Endodermal cell (in vitro differentiated cells): ENCODE measurements at regions not wholly inside any gene's neighbourhood (a gene's known extent, or its start where the extent isn't known, plus 50 kb on each side); places are given as distances from the start of the nearest gene placed in this dataset.

Experiments
- DNase-seq: peaks from one replicate; pipeline ENCODE4 v3.0.0-alpha.2; 2017
- H3K27ac ChIP-seq: 2 replicates; pipeline ENCODE4 v1.5.1; 2013; ENCODE audit warnings: mild to moderate bottlenecking, low read depth, low read length, moderate library complexity
- H3K27me3 ChIP-seq: 2 replicates; pipeline ENCODE4 v1.6.1; 2013; ENCODE audit warnings: mild to moderate bottlenecking, low read length, moderate library complexity; ENCODE audit not compliant: insufficient read depth, control insufficient read depth, poor library complexity, severe bottlenecking
- H3K36me3 ChIP-seq: 2 replicates; pipeline ENCODE4 v1.7.0; 2013; ENCODE audit warnings: mild to moderate bottlenecking, low read length, moderate library complexity; ENCODE audit not compliant: control insufficient read depth, insufficient read depth
- H3K4me1 ChIP-seq: one replicate; pipeline ENCODE4 v1.7.0; 2013; ENCODE audit warnings: low read length; ENCODE audit not compliant: control insufficient read depth, insufficient read depth
- H3K4me3 ChIP-seq: 2 replicates; pipeline ENCODE4 v1.5.1; 2013; ENCODE audit warnings: mild to moderate bottlenecking, low read length, moderate library complexity
- H3K9ac ChIP-seq: 2 replicates; pipeline ENCODE4 v1.6.1; 2013; ENCODE audit warnings: mild to moderate bottlenecking, low read length, moderate library complexity; ENCODE audit not compliant: poor library complexity, severe bottlenecking; ENCODE audit errors: extremely low read depth
- H3K9me3 ChIP-seq: 2 replicates; pipeline ENCODE4 v1.6.1; 2013; ENCODE audit warnings: mild to moderate bottlenecking, low read length, moderate library complexity; ENCODE audit not compliant: control insufficient read depth
- H3K27ac Mint-ChIP-seq: 2 replicates; pipeline ENCODE4 v1.8.0; 2020; ENCODE audit warnings: mixed read lengths
- H3K27me3 Mint-ChIP-seq: 2 replicates; pipeline ENCODE4 v1.8.0; 2021; ENCODE audit warnings: mild to moderate bottlenecking, mixed read lengths; ENCODE audit not compliant: insufficient read depth
- H3K36me3 Mint-ChIP-seq: 2 replicates; pipeline ENCODE4 v1.8.0; 2020; ENCODE audit warnings: low read depth, mixed read lengths
- H3K4me1 Mint-ChIP-seq: 2 replicates; pipeline ENCODE4 v1.8.0; 2020; ENCODE audit warnings: mixed read lengths
- H3K4me3 Mint-ChIP-seq: 2 replicates; pipeline ENCODE4 v1.8.0; 2020; ENCODE audit warnings: mild to moderate bottlenecking, moderate library complexity, mixed read lengths
- H3K9me3 Mint-ChIP-seq: 2 replicates; pipeline ENCODE4 v1.8.0; 2020; ENCODE audit warnings: mild to moderate bottlenecking, mixed read lengths
- WGBS, 2 experiments: methylation state at CpG; one replicate each; pipeline versions ENCODE4 v1.1.5 to v1.1.7; 2013; ENCODE audit warnings: missing lambda C conversion rate in 2 of 2, mixed read lengths in 1 of 2; ENCODE audit not compliant: insufficient coverage in 1 of 2, insufficient read length in 1 of 2; 5-methylcytosine and 5-hydroxymethylcytosine counted together
- TF ChIP-seq, protein P1 (sequence below): fragments of 200-600 bp; sonication (generic); conservative IDR thresholded peaks from 2 replicates; pipeline ENCODE4 v1.5.0; 2021; ENCODE audit warnings: antibody characterized with exemption, mild to moderate bottlenecking

- Mint-ChIP-seq H3K4me3 (no peak overlapping the region), H3K27ac (peak overlapping the region; percentile 22), H3K9me3 (no peaks in the 10 kb centered on the region), H3K4me1 (no peaks in the 10 kb centered on the region), H3K27me3 (peaks cover 3% of the 10 kb centered on the region), H3K36me3 (no peaks in the 10 kb centered on the region)
- Histone ChIP-seq H3K4me1 (no peaks in the 10 kb centered on the region), H3K9me3 (no peaks in the 10 kb centered on the region), H3K27me3 (no peaks in the 10 kb centered on the region), H3K36me3 (no peaks in the 10 kb centered on the region), H3K27ac (no peak overlapping the region), H3K9ac (no peak overlapping the region), H3K4me3 (no peak overlapping the region)
- DNase-seq, result no peak
- 94 to 95% methylated on average over 5 to 13 of the region's 13 CpGs for WGBS, 2 experiments
- TF ChIP-seq, protein P1, sequence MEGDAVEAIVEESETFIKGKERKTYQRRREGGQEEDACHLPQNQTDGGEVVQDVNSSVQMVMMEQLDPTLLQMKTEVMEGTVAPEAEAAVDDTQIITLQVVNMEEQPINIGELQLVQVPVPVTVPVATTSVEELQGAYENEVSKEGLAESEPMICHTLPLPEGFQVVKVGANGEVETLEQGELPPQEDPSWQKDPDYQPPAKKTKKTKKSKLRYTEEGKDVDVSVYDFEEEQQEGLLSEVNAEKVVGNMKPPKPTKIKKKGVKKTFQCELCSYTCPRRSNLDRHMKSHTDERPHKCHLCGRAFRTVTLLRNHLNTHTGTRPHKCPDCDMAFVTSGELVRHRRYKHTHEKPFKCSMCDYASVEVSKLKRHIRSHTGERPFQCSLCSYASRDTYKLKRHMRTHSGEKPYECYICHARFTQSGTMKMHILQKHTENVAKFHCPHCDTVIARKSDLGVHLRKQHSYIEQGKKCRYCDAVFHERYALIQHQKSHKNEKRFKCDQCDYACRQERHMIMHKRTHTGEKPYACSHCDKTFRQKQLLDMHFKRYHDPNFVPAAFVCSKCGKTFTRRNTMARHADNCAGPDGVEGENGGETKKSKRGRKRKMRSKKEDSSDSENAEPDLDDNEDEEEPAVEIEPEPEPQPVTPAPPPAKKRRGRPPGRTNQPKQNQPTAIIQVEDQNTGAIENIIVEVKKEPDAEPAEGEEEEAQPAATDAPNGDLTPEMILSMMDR, result no peak
Measured at GRCh38 chr10:85238676-85239075, 910.3 kb downstream of the CCSER2 start.

DNA sequence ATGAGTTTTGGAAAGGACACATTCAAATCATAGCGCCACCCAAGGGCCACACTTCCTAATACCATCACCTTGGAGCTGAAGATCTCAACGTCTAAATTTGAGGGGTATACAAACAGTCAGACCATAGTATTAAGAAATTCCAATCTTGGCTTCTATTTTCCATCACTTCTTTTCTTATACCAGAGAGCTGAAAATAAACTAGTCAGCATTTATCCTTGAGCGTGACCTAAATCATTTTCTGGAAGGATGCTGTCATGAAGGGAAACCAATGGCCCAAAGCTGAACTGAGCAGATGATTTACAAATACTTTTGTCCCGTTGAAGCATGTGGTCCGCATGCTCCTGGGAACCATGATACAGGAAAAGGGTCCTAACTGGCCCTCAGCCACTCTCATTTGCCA lies 921.9 kb downstream of the CCSER2 start:
- peaks cover 5% of the 10 kb centered on the region for H3K27me3 Mint-ChIP-seq
- Histone ChIP-seq H3K4me3 (no peak overlapping the region), H3K4me1 (no peaks in the 10 kb centered on the region), H3K27me3 (peaks cover 7% of the 10 kb centered on the region), H3K36me3 (no peaks in the 10 kb centered on the region), H3K27ac (no peak overlapping the region), H3K9ac (no peak overlapping the region), H3K9me3 (no peaks in the 10 kb centered on the region)
- no peak overlapping the region for H3K27ac Mint-ChIP-seq
- no peak overlapping the region for H3K4me3 Mint-ChIP-seq
- DNase-seq, result no peak
- WGBS, 2 experiments, result 85 to 94% methylated on average over 4 to 5 of the region's 5 CpGs
- H3K4me1 Mint-ChIP-seq, result no peaks in the 10 kb centered on the region
- H3K9me3 Mint-ChIP-seq, result no peaks in the 10 kb centered on the region
- TF ChIP-seq, protein P1, result no peak
- no peaks in the 10 kb centered on the region for H3K36me3 Mint-ChIP-seq

GRCh38 chr10:85256481-85256880 lies 928.1 kb downstream of the CCSER2 start:
- Histone ChIP-seq H3K9me3 (no peaks in the 10 kb centered on the region), H3K27me3 (peaks cover 7% of the 10 kb centered on the region), H3K27ac (no peak overlapping the region), H3K4me3 (no peak overlapping the region), H3K4me1 (no peaks in the 10 kb centered on the region), H3K36me3 (no peaks in the 10 kb centered on the region), H3K9ac (no peak overlapping the region)
- no peaks in the 10 kb centered on the region for H3K4me1 Mint-ChIP-seq
- no peak overlapping the region for H3K27ac Mint-ChIP-seq
- DNase-seq, result no peak
- H3K36me3 Mint-ChIP-seq, result no peaks in the 10 kb centered on the region
- H3K4me3 Mint-ChIP-seq, result no peak overlapping the region
- peaks cover 5% of the 10 kb centered on the region for H3K27me3 Mint-ChIP-seq
- TF ChIP-seq, protein P1, result no peak
- WGBS, 2 experiments, result 89 to 92% methylated on average over 2 to 5 of the region's 5 CpGs
- no peaks in the 10 kb centered on the region for H3K9me3 Mint-ChIP-seq
